ENCODE measurements at regions not wholly inside any gene's neighbourhood (a gene's known extent, or its start where the extent isn't known, plus 50 kb on each side); places are given as distances from the start of the nearest gene placed in this dataset.

GRCh38 chr3:70570584-70570983, 258.1 kb upstream of the MDFIC2 start (continued):
- TF ChIP-seq REST (IDR thresholded peaks at IDR 0.05; ENCODE audit: low read depth) (no peak), ATF3 (IDR thresholded peaks at IDR 0.05) (no peak), SIN3A (IDR thresholded peaks at IDR 0.05; ENCODE audit: low read depth) (no peak)

GRCh38 chr3:70568626-70569025, 256.2 kb upstream of the MDFIC2 start:
- H3K79me2 ChIP-seq (ENCODE audit: insufficient read depth, low read length): no peaks in the 10 kb centered on the region
- POLR2A ChIA-PET: no interaction called here
- no peak overlapping the region for H2AFZ ChIP-seq (ENCODE audit: low read depth, low read length, poor library complexity, severe bottlenecking)
- no peaks in the 10 kb centered on the region for H4K20me1 ChIP-seq (ENCODE audit: insufficient read depth)
- H3K27ac ChIP-seq (ENCODE audit: low read depth, low read length): no peak overlapping the region
- H3K4me2 ChIP-seq (ENCODE audit: low read length): no peak overlapping the region
- no peaks in the 10 kb centered on the region for H3K9me3 ChIP-seq (ENCODE audit: control insufficient read depth in 1 of 2, insufficient read depth in 1 of 2, low read depth in 1 of 2, low read length in 2 of 2)
- no peaks in the 10 kb centered on the region for H3K27me3 ChIP-seq (ENCODE audit: insufficient read depth, low read length)
- intact Hi-C loops (cut with micrococcal nuclease): no loop called here
- no peaks in the 10 kb centered on the region for H3K4me1 ChIP-seq (ENCODE audit: control insufficient read depth in 1 of 2, insufficient read depth in 2 of 2, low read length in 2 of 2)
- H3K36me3 ChIP-seq (ENCODE audit: control insufficient read depth in 1 of 2, insufficient read depth in 2 of 2, low read length in 2 of 2): no peaks in the 10 kb centered on the region
- no TSS peak for BruUV-seq (replicated peaks)
- CTCF ChIA-PET: no interaction called here
- H3K9ac ChIP-seq (ENCODE audit: low read length): no peak overlapping the region
- RAD21 ChIA-PET (ENCODE audit: low non-redundant PET in 1 of 2, low total read pairs in 2 of 2, uncharacterized antibody in 2 of 2, unreplicated experiment in 2 of 2): no interaction called here
- H3K4me3 ChIP-seq (replicated peaks in 1 of 2; ENCODE audit: low read depth in 1 of 2, low read length in 2 of 2): no peak overlapping the region
- no peaks in the 10 kb centered on the region for H3K9me2 ChIP-seq (ENCODE audit: insufficient read depth)
- TF ChIP-seq EZH2 (IDR thresholded peaks at IDR 0.05) (no peak), ELF1 (IDR thresholded peaks at IDR 0.05; ENCODE audit: borderline replicate concordance, low read depth) (no peak), EGR1 (IDR thresholded peaks at IDR 0.05; ENCODE audit: low read depth) (no peak), JUND (IDR thresholded peaks at IDR 0.05) (no peak), RAD21 (IDR thresholded peaks at IDR 0.05; ENCODE audit: low read depth) (no peak), MAX (IDR thresholded peaks at IDR 0.05) (no peak), TCF7L2 (IDR thresholded peaks at IDR 0.05; ENCODE audit: borderline replicate concordance, extremely low read depth, insufficient read depth, insufficient read length) (no peak), ZFX (IDR thresholded peaks at IDR 0.05) (no peak), POLR2AphosphoS5 (IDR thresholded peaks at IDR 0.05; ENCODE audit: low read depth, low read length) (no peak), CEBPB (IDR thresholded peaks at IDR 0.05; ENCODE audit: low read depth) (no peak), POLR2A (IDR thresholded peaks at IDR 0.05; ENCODE audit: borderline replicate concordance, extremely low read depth, insufficient read depth, insufficient read length) (no peak), REST (IDR thresholded peaks at IDR 0.05; ENCODE audit: low read depth) (no peak), SIN3A (IDR thresholded peaks at IDR 0.05; ENCODE audit: low read depth) (no peak), ZBTB33 (IDR thresholded peaks at IDR 0.05; ENCODE audit: extremely low read depth, insufficient replicate concordance, low read length) (no peak)
- no peak for DNase-seq (ENCODE audit: low read depth, low spot score)
- ATAC-seq: no peak
